NOMO-1 treated with dmso at 0.1 percent for 144 hours (cell line): ENCODE measurements at regions not wholly inside any gene's neighbourhood (a gene's known extent, or its start where the extent isn't known, plus 50 kb on each side); places are given as distances from the start of the nearest gene placed in this dataset.

Experiments
- DNase-seq: peaks from one replicate; lab custom pipeline; 2025; ENCODE audit not compliant: unreplicated experiment; lab: John Stamatoyannopoulos, UW

- DNase-seq: no peak
These were observed 505.4 kb downstream of the CD83 start for GRCh38 chr6:14622909-14623505.

DNA sequence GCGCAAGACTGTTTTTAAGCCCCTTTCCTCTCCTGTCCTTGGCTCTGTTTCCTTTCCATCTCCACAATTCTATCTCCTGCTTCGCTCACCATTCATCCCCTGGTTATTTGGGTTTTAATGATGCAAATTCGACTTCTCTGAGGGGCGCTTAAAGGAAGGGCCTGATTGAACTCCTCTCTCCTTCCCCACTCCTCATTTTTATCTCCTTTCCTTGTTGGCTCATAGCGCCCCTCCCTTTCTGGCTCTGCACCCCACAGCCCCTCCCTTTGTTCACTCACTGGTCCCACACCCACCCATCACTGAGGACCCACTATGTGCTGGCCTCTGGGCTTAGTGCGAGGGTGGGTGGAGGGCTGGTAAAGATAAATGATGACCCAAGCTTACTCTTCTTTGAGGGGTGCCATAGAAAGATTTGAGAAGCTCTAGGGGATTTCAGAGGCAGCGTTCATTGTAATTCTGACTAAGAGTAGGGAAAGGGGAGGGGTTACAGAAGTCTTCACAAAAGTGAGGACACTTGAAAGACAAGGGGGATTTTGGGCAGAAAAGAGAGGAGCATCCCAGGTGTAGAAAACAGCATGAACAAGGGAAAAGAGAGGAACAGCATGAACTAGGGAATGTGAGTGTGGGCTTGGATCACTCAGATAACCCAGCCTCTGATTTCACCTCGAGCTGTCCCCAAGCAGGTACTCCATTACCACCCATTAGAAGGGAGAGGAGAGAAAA is 507.8 kb downstream of the CD83 start:
- DNase-seq: no peak

GRCh38 chr6:14626556-14626955 is 509.0 kb downstream of the CD83 start:
- no peak for DNase-seq

DNA sequence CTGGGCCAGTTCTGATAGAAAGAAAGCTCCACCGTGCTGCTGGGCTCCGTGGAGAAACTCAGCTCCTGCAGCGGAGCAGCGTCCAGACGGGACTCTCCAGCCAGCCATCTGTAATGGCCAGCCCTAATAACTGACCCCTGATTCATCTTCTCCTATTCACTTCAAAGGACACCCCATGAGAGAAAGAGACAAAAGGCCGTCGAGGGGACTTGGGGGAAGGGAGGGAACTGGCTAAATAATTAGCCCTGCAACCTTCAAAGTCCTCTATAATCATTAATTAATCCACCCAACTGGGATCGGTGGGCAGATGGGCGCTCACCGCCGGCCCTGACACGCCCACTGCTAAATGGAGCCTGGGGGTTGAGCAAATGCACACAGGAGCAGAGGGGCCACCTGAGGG is 512.4 kb downstream of the CD83 start:
- no peak for DNase-seq

GRCh38 chr6:14633479-14633878 is 515.9 kb downstream of the CD83 start:
- no peak for DNase-seq

DNA sequence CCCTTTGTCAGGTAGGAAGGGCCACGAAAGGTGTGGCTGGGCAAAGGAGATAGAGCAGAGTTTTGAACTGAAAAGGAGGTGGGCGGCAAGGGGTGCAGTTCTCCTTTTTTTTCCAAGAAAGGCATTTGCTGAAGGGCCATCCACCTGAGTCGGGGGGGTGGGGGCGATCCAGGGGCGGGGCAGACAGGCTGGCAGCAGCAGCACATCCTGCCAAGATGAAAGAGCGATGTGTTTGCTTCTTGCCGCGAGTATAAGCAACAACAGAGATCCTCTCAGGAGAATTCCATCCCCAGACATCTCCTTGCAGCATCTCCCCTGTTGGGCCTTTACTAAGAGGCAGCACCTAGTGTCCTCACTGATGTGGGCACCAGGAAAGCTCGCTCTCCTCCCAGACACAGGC is 516.5 kb downstream of the CD83 start:
- no peak for DNase-seq

DNA sequence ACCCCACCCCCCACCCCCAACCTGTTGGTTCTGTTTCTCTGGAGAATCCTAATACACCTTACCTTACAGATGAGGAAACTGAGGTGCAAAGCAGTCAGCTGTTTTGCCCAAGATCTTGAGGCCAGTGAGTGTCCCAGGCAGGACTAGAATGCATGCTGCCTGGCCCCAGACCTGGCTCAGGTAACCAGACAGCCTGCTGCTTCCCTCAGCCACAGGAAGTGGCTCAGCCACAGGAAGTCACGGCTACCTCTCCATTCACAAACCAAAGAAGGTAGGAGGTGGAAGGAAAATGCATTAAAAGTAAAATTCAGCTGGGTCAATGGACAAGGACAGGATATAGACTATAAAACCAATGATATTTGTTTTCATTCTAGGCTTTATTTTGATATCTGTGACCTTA is 517.6 kb downstream of the CD83 start:
- DNase-seq: no peak

DNA sequence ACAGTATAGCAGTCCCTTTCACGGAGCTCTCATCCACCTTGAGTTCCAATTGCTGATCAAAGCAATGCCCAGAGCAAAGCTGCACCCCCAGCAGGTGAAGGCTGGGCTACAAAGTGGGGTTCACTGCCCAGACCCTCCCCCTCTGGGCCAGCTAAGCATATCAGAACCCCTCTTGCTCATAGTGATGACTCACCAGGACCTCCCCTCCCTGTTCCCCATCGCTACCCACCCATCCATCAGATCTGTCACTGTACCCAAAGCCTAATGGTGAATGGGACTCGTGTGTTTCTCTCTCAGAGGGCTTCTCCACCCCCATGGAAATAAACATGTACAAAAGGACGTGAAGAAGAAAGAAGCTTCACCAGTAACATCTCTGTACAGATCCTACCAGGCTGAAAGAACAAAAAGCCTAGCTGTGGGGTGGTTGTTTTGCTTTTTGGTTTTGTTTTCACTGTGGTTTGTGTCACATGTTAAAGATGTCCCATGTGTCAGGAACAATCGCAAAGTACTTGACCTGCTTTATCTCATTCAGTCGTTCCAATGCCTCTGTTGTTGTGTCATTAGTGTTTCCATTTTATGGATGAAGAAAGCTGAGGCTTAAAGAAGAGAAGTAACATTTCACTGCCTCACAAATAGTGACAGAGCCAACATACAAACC is 518.5 kb downstream of the CD83 start:
- DNase-seq: no peak

- DNase-seq: no peak
These were observed 520.9 kb downstream of the CD83 start for GRCh38 chr6:14638435-14638905.

DNA sequence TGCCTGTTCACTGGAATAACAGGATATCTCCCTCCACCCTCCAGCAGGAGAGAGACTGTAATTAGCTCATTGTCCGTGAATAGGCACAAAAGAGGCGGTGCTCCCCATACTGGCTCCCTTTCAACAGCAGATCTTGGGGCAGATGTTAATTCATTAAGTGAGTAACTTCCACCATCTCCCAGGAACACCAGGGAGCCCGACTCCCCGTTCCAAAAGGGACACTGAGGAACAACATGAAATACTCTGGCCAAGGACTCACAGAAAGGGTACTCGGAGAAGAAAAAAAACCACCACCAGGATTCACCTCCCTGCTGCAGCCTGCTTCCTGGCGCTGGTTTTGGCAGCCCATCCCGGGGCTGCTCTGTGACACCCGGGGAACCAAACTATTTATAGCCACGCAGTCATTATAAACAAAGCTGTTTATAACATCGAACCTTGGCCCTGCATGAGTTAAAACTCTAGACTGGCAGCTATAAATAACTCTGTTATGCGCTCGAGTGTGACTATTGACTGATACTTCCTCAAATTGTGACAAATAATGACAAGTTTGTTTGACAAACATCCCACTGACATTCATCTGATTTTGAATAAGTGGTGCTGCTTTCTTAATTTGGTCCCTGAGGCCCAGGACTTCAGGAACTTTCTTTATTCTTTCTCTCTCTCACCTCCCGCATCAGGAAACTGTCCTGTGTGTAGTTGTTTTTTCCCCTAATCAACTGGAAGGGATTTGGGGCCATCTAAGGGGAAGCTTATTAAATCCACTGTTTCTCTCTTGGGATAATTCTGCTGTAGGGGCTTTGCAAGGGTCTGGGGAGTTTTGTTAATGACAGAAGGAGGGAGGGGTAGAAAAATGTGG is 521.6 kb downstream of the CD83 start:
- DNase-seq: no peak

DNA sequence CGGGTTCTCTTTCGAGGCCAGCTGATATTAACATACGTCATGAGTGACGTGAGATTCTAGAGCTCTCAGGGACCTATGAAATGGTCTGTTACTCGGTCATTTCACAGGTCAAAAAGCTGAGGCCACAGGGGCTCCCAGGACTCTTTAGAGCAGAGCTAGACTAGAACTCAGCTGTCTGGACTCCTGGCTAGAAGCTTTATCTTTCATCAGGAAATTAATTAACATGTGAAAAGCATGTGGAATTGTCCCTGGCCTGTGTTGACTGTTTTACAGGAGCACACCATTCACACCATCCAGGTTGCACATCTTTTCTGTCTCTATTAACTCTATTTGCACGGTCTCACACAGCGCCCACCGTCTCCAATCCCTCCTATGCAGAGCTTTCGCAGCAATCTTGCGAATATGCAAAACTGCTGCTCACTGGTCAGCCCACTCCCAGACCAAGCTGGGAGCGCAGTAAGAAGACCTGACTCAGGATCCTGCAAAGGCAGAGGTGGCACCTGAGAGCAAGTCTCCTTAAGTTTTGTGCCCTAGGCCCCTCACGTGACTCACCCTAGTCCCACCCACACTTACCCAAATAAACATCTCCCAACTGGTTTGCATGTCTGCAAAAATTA is 522.5 kb downstream of the CD83 start:
- DNase-seq: no peak

DNA sequence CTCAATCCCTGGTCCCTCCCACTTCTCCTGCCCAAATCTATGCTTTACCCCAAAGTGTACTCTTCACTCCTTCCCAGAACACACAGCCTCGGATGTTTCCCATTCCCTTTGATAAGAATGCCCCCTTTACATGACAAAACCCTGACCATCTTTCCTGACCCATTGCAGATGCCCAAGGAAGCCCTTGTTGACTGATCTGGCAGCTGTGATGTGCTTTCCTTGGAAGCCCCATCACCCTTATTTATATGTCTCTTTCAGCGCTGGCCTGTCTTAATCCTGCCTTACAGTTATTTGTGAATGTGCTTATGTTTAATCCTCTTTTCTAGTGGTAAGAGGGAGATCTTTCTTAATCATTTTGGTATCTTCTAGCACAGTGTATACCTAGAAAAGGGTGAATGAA is 523.1 kb downstream of the CD83 start:
- DNase-seq: no peak

GRCh38 chr6:14641423-14642135 is 524.0 kb downstream of the CD83 start:
- no peak for DNase-seq

DNA sequence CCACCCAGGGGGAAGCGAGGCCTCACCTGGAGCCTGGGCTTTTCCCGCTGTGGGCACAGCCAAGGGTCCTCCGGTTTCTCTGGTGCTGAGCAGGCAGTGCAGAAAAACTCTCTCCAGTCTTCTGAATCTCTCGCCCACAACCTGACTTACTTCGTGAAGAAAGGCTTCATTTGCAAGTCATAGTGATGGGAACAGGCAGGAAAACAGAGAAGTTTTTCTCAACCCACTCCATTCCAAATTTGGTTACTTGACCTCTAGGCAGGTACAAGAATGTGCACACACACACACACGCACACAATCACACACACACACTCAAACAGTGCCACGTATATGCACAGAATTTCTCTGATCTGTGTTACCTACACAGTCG is 524.5 kb downstream of the CD83 start:
- no peak for DNase-seq

GRCh38 chr6:14642842-14643241 is 525.3 kb downstream of the CD83 start:
- DNase-seq: no peak

DNA sequence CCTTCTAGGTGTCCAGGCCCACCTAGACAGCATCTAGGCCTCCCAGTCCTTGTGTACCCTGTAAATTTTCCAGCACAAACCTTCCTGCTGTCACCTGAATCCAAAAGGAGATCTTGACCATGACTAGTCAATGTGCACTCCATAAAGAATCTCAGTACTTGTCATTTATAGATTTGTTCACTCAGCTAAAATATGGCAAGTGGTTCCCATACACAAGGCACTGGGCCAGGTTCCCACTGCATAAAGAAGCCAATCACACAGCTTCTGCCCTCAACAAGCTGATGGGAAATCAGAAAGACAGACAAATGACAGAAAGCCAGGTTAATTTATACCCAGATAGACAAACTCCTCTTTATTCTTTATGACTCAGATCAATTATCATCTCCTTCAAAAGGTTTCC is 526.8 kb downstream of the CD83 start:
- DNase-seq: no peak

DNA sequence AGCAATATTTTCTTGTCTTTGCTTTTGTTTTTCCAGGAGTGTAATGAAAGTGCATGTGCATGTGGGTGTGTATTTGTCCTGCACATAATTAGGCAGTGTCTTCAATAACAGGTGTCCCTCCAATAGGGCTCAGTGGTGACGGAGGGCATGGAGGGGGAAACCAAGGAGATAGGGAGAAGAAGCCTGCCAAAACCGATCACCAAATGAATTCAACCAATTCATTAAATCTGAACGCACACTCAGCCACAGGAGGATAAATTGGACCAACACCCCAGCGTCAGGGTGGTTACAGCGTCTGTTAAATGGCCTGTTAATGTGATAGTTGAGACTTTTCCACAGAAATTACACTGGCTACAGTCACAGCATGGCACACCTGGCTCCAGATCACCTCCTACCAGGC is 527.6 kb downstream of the CD83 start:
- DNase-seq: no peak

DNA sequence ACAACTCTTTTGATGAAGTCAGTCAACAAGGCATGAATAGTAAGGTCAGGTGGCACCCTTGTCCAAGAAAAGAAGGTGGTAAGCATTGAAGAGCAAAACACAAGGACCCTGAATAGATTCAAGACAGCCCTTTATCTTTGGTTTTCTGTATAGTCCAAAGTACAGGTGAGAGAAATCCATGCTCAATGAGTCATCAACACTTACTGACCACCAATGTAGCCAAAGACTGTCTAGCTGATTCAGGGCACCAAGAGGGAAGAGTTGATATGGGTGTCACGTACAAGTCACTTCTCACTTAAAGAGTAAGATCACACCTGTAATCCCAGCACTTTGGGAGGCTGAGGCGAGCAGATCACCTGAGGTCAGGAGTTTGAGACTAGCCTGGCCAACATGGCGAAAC is 528.3 kb downstream of the CD83 start:
- no peak for DNase-seq

GRCh38 chr6:14646371-14646770 is 528.8 kb downstream of the CD83 start:
- DNase-seq: no peak

DNA sequence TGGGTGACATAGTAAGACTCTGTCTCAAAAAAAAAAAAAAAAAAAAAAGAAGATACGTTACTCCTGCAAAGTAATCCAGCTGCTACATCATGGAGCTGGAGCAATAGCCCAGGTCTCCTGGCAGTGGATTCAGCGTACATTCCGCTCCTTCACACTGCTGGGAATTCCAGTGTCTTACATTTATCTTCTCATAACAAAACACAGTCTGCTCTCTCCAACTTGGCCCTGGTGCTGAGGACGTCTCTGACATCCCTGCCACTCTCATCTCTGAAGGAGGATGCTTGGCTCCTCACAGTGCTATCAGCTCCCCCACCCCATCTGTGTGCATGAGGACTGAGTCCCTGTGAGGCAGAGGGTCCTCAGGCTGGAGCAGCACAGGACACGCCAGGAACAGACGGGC is 529.8 kb downstream of the CD83 start:
- DNase-seq: no peak

GRCh38 chr6:14652536-14652935 is 535.0 kb downstream of the CD83 start:
- no peak for DNase-seq
